ENCODE measurements at regions not wholly inside any gene's neighbourhood (a gene's known extent, or its start where the extent isn't known, plus 50 kb on each side); places are given as distances from the start of the nearest gene placed in this dataset.

- TF ChIP-seq EP300 (IDR thresholded peaks at IDR 0.05) (no peak), POLR2AphosphoS5 (IDR thresholded peaks at IDR 0.05) (no peak), CTCF (IDR thresholded peaks at IDR 0.05) (no peak)
Observed at GRCh38 chr13:103335241-103335640, 269.0 kb upstream of the SLC10A2 start.

Measured in gastroesophageal sphincter (tissue), 3 donors.